ENCODE measurements at regions not wholly inside any gene's neighbourhood (a gene's known extent, or its start where the extent isn't known, plus 50 kb on each side); places are given as distances from the start of the nearest gene placed in this dataset.

- DNase-seq: no peak
Measured at GRCh38 chr20:4600308-4601014, 85.8 kb upstream of the PRNP start.

DNA sequence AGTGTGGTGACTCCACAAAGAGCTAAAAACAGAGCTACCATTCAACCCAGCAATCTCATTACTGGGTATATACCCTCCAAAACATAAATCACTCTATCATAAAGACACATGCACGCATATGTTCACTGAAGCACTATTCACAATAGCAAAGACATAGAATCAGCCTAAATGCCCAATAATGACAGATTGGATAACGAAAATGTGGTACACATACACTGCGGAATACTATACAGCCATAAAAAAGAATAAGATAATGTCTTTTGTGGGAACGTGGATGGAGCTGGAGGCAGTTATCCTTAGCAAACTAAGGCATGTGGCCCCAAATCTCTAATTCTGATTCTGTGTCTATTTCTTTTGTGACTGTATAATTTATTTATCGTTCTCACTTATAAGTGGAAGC is 89.0 kb upstream of the PRNP start:
- DNase-seq: no peak

GRCh38 chr20:4593149-4593525 is 93.1 kb upstream of the PRNP start:
- DNase-seq: no peak

DNA sequence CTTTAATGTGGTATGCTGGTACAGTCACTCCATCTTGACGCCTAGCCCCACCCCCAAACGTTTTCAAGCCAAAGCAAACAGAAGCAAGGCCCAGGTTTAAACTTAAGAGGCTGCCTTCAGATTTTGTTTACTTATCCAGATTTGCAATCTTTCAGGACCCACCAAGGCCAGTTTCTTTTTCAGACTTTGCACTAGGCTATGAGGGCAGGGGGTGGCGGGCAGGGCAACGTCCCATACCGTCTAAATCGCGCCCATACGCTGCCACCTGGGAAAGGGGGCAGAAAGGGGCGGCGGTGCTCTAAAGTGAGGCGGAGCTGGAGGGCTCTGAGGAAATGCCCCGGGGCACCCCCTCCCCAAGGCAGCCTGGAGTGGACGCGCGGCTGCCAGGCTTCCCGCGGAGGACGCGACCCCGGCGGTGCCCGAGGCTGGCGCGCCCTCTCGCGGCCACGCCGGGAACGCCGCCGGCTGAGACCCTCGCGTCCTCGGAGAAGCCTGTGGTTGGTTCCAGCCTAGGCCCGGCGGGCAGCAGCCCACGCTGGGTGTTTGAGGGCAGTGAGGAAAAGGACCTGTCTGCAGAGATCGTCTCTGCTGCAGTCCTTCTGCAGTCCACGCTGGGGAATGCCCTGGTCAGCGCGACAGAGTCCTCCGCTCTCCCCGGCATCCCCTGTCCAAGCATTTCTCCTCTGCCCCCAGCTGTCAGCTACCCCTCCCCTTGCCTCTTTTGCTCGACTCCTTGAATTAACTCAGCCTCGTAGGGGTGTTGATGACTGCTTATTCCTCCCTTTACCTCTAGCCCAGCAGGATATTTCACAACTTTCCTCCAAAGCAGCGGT is 93.7 kb upstream of the PRNP start:
- no peak for DNase-seq

- no peak for DNase-seq
Measured at GRCh38 chr20:4591975-4592315, 94.3 kb upstream of the PRNP start.

DNA sequence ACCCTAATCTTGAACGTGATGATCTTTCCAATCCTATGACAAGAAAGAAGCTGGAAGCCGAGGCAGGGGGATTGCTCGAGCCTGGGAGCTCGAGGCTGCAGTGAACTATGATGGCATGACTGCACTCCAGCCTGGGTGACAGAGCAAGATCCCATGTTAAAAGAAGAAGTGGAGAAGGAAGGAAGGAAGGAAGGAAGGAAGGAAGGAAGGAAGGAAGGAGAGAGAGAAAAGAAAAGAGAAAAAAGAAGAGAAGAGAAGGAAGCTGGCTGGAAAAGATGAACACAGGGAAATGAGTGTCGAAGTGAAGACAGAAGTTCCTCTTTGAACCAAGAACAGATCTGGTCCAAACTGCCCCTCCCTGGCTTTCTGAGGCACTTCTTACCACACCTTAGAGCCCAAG is 100.5 kb upstream of the PRNP start:
- no peak for DNase-seq

DNA sequence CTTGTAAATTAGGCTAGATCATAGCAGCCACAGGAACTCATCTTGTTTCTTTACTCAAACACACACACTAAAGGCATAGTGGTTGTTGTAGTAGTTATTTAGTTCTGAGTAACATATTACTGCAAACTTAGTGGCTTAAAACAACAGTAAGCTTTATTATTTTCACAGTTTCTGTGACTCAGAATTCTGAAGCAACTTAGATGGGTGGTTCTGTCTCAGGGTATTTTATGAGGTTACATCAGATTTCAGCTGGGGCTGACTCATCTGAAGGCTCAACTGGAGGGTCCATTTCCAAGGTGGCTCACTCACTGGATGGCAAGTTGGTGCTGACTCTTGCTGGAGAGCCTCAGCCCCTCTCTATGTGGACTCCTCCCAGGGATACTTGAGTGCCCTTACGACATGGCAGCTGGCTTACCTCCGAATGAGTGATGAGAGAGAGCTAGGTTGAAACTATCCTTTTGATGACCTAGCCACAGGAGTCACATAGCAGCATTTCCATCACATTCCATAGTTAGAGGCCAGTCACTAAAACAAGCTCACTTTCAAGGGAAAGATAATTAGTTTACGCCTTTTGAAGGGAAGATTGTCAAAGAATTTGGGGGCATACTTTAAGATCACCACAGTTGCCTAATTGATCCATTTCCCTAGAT is 101.0 kb upstream of the PRNP start:
- no peak for DNase-seq

GRCh38 chr20:4584510-4584909 is 101.7 kb upstream of the PRNP start:
- no peak for DNase-seq

DNA sequence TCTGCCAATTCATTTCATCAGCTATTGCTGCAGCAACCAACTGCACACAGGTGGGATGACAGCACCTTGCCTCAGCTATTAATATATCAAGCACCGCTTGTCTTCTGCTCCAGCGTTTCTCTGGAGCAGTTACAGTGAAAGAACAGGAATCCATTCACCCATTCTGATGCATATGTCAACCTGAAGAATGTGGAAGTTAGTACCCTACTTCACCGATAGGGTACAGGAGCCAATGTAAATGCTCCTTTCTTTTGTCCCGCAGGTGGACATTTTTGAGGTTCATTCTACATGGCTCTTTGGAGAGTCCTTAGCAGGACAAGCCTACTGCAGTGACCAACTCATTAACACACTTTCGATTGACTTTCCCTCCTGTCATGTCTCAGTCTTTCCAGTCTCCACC is 104.4 kb upstream of the PRNP start:
- DNase-seq: no peak

GRCh38 chr20:4578375-4578774 is 107.9 kb upstream of the PRNP start:
- DNase-seq: no peak

DNA sequence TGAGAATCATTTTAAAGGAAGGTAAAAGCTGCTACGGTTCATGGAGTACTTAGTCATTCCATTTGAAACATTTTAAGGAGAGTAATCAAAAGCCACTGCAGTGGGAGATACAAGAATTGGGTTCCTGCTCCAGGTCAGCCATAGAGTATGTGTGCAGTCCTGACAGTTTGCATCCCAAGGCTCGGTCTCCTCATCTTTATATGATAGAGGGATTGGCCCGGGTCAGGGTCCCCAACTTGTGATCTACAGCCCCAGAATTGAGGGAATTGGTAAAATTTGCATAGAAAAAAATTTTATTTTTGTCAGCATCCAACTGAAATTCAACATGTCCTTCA is 111.9 kb upstream of the PRNP start:
- DNase-seq: no peak

DNA sequence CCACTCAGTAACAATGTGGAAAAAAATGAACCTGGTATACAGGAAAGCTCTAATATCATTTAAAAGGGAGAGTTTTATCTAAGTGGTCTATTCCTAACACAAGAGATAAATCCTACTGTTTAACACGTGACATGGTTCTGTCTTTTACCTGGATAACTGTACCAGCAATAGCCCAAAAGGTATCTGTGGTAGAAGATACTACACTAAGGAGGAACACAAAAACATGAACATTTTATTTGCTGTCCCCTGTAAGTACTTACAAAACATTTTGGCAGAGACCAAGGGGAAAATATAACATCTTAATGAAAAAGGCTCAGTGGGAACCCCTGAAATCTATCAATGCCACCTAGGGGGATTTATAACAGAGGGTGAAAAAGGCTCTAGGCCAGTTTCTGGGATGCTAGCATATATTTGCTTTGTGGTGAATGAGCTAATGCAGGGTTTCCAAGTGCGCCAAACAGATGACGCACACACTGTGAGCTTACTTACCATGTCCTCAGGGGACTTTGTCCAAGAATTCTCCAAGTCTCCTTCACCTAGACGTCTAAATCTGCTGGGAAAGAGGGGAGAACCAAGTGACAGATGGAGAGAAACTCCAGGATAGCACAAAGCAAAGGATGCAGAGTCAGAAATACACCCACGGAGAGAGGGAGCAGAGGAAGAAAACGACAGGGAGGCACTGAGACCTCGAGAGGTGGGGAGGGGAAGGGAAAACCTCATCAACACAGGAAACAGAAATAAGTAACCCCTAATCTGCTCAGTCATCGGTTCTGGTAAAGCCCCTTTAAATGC is 112.5 kb upstream of the PRNP start:
- no peak for DNase-seq

GRCh38 chr20:4571759-4572531 is 114.3 kb upstream of the PRNP start:
- no peak for DNase-seq

DNA sequence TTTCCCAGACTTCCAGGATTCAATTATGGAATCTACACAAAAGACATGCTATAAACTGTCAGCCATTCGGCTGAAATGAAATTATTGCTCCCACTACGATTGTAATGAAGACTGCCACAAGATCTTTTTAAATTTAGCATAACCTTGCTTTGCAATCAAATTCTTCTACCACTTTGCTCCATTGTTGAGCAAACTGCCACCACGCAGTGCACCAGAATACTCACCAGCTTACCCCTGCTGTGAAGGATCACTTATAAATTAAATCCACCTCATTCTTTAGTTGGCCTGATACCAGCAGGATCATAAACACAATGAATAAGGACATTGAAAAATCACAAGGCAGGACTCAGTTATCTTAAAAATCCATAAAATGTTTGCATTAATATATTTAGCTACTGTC is 116.4 kb upstream of the PRNP start:
- DNase-seq: no peak

DNA sequence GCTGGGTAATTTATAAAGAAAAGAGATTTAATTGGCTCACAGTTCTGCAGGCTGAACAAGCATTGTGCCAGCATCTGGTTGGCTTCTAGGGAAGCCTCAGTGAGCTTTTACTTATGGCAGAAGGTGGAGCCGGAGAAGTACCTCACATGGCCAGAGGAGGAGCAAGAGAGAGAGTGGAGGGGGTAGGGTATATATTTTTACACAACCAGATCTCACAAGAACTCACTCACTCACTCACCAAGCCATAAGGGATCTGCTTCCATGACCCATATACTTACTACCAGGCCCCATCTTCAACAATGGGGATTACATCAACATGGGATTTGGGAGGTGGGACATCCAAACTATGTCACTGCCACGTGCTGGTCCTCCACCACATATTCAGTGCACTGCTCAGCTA is 117.2 kb upstream of the PRNP start:
- no peak for DNase-seq

DNA sequence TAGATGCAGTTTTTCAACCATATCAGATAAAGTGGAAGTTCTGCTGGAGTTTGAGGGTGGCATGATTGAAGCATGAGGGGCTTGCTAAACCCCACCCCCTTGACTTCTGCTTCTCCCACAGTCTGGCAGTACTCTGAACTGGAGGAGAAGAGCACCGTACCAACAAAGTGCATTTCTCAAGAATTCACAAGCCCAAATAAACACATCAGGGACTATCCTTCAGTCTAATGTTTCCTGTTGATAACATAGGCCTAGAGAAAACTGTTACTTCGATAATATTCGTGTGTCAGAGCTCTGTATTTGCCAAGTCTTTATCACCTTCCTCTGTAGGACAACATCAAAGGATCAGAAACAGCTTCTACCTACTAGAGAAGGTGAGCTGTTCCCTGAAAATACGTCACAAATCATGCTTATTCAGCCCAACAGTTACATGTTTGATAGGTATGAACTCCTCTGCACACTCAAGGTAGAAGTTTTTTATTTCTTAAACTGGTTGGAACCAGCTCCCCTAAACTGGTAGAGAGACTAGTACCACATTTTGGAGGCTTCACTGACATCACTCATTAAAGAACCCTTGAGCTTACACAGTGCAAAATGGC is 117.8 kb upstream of the PRNP start:
- DNase-seq: no peak

GRCh38 chr20:4567170-4567569 is 119.1 kb upstream of the PRNP start:
- DNase-seq: no peak

GRCh38 chr20:4563534-4563933 is 122.7 kb upstream of the PRNP start:
- no peak for DNase-seq

DNA sequence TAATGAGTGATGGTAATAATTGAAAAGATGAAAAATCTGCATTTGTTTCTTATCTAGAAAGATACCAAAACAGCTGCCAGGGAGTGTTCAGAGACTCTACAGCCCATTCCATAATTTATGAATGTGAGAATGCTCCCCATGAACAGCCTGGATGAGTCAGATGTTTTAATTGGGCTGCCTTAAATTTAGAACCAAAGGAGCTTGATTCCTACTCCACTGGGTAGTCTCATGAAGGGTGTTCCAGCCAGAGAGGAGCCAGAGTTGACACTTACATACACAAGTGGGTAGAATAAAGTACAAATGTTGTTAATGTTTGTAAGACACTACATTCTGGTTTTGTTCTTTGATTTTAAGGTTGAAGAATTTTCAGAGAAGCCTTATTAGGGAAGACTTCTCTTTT is 123.2 kb upstream of the PRNP start:
- DNase-seq: no peak

- DNase-seq: no peak
Measured at GRCh38 chr20:4560667-4561066, 125.6 kb upstream of the PRNP start.

DNA sequence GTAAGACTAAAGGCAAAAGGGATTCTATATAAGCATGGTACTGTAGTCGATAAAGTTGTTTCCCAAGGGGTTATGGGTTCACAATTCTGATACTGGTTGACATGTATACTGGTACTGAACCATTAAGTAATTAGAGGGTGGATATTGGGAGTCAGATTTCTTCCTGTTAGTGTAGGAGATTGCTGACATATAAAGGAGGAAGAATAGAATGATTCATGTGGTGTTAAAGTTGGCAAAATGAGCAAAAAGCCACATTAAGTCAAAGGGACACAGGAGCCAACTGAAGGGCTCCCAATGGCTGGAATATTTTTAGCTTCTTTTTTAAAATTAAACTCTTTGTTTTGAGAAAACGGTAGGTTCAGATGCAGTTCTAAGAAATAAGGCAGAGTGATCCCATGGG is 126.3 kb upstream of the PRNP start:
- no peak for DNase-seq

- no peak for DNase-seq
Measured at GRCh38 chr20:4559106-4559505, 127.2 kb upstream of the PRNP start.
